ENCODE measurements at regions not wholly inside any gene's neighbourhood (a gene's known extent, or its start where the extent isn't known, plus 50 kb on each side); places are given as distances from the start of the nearest gene placed in this dataset.

- no peak for TF ChIP-seq ARID4B (CRISPR knock-in tag; IDR thresholded peaks at IDR 0.05; ENCODE audit: borderline replicate concordance)
- no peak for TF ChIP-seq ZNF416 (CRISPR knock-in tag; IDR thresholded peaks at IDR 0.05)
These were observed 538.8 kb upstream of the SLC39A10 start (continued) for GRCh38 chr2:195118276-195118675.

- no peak overlapping the region for H3K4me3 Mint-ChIP-seq
- CTCF ChIA-PET: no interaction called here
- no peak overlapping the region for H3K27ac Mint-ChIP-seq
- H3K27me3 Mint-ChIP-seq (ENCODE audit: low read depth): no peaks in the 10 kb centered on the region
- ATAC-seq (no peak), DNase-seq (ENCODE audit: low spot score) (no peak)
- peaks cover 38% of the 10 kb centered on the region for H3K9me3 Mint-ChIP-seq
- H3K4me1 Mint-ChIP-seq: peaks cover 9% of the 10 kb centered on the region
- peaks cover 32% of the 10 kb centered on the region for H3K36me3 Mint-ChIP-seq
- POLR2A ChIA-PET: no interaction called here
- TF ChIP-seq AFF4 (CRISPR knock-in tag; IDR thresholded peaks at IDR 0.05; ENCODE audit: borderline replicate concordance) (no peak), JAZF1 (CRISPR knock-in tag; IDR thresholded peaks at IDR 0.05) (no peak), SMAD3 (CRISPR knock-in tag; IDR thresholded peaks at IDR 0.05; ENCODE audit: borderline replicate concordance) (no peak), ZNF219 (CRISPR knock-in tag; IDR thresholded peaks at IDR 0.05; ENCODE audit: borderline replicate concordance) (no peak), FOXK1 (CRISPR knock-in tag; IDR thresholded peaks at IDR 0.05) (no peak), ATF2 (CRISPR knock-in tag; IDR thresholded peaks at IDR 0.05; ENCODE audit: borderline replicate concordance, low read depth) (no peak), ZNF416 (CRISPR knock-in tag; IDR thresholded peaks at IDR 0.05) (no peak), TEAD4 (CRISPR knock-in tag; IDR thresholded peaks at IDR 0.05) (no peak), ATF1 (CRISPR knock-in tag; IDR thresholded peaks at IDR 0.05) (no peak), ZNF425 (CRISPR knock-in tag; conservative IDR thresholded peaks at IDR 0.05) (no peak), EMX1 (CRISPR knock-in tag; IDR thresholded peaks at IDR 0.05) (no peak), RELA (CRISPR knock-in tag; IDR thresholded peaks at IDR 0.05; ENCODE audit: borderline replicate concordance) (no peak), FOXP4 (CRISPR knock-in tag; IDR thresholded peaks at IDR 0.05) (no peak), ELF4 (CRISPR knock-in tag; IDR thresholded peaks at IDR 0.05; ENCODE audit: low read depth) (no peak), USF1 (CRISPR knock-in tag; IDR thresholded peaks at IDR 0.05) (no peak), IRF2 (CRISPR knock-in tag; IDR thresholded peaks at IDR 0.05; ENCODE audit: borderline replicate concordance, low read depth) (no peak)
These were observed 540.0 kb upstream of the SLC39A10 start for GRCh38 chr2:195117011-195117410.

Measured in WTC11 (cell line).